ENCODE measurements at regions not wholly inside any gene's neighbourhood (a gene's known extent, or its start where the extent isn't known, plus 50 kb on each side); places are given as distances from the start of the nearest gene placed in this dataset.

GRCh38 chr21:9780441-9780937 lies 740.9 kb upstream of the TPTE start:
- H4K20me1 ChIP-seq (replicated peaks; ENCODE audit: insufficient read depth) = no peaks in the 10 kb centered on the region
- H3K27ac ChIP-seq (ENCODE audit: low read depth) = no peak overlapping the region
- H3K79me2 ChIP-seq (replicated peaks; ENCODE audit: insufficient read depth) = no peaks in the 10 kb centered on the region
- Mint-ChIP-seq H3K27ac (no peak overlapping the region), H3K36me3 (ENCODE audit: low read depth) (peaks cover 75% of the 10 kb centered on the region), H3K27me3 (ENCODE audit: insufficient read depth, low read depth, poor library complexity) (peaks cover 10% of the 10 kb centered on the region), H3K4me3 (no peak overlapping the region), H3K4me1 (no peaks in the 10 kb centered on the region), H3K9me3 (peaks cover 82% of the 10 kb centered on the region; the same call in 2 of the 3 replicates)
- no peaks in the 10 kb centered on the region for H3K4me1 ChIP-seq (ENCODE audit: insufficient read depth)
- H3F3A ChIP-seq (replicated peaks; ENCODE audit: low read depth) = no peaks in the 10 kb centered on the region
- no peak overlapping the region for H2AFZ ChIP-seq
- H3K4me2 ChIP-seq = no peak overlapping the region
- H3K36me3 ChIP-seq (ENCODE audit: insufficient read depth) = peaks cover 40% of the 10 kb centered on the region
- ATAC-seq (no peak), DNase-seq (ENCODE audit: low spot score) (no peak)
- H3K9me2 ChIP-seq (ENCODE audit: insufficient read depth) = no peaks in the 10 kb centered on the region
- no peak overlapping the region for H3K4me3 ChIP-seq
- TF ChIP-seq POLR2AphosphoS5 (IDR thresholded peaks at IDR 0.05; ENCODE audit: low read depth) (no peak), EZH2 (IDR thresholded peaks at IDR 0.05; ENCODE audit: low read depth, unreplicated experiment) (no peak), REST (IDR thresholded peaks at IDR 0.05; ENCODE audit: unreplicated experiment) (no peak), JUNB (IDR thresholded peaks at IDR 0.05; ENCODE audit: unreplicated experiment) (no peak), CREB1 (CRISPR knock-in tag; IDR thresholded peaks at IDR 0.05; ENCODE audit: low read depth) (no peak), NANOG (IDR thresholded peaks at IDR 0.05; ENCODE audit: borderline replicate concordance) (no peak), ETS1 (IDR thresholded peaks at IDR 0.05) (no peak), CTCF (conservative IDR thresholded peaks at IDR 0.05; ENCODE audit: low read depth in 2 of 2) (no peak), ZNF114 (CRISPR knock-in tag; IDR thresholded peaks at IDR 0.05) (no peak), ZNF462 (CRISPR knock-in tag; IDR thresholded peaks at IDR 0.05) (no peak), STAT1 (IDR thresholded peaks at IDR 0.05; ENCODE audit: unreplicated experiment) (no peak), EZH2phosphoT487 (IDR thresholded peaks at IDR 0.05; ENCODE audit: unreplicated experiment) (no peak), ZNF331 (CRISPR knock-in tag; IDR thresholded peaks at IDR 0.05; ENCODE audit: low read depth) (no peak)
- no peaks in the 10 kb centered on the region; the same call in 1 of the 2 replicates for H3K27me3 ChIP-seq (ENCODE audit: insufficient read depth)
